ENCODE measurements at regions not wholly inside any gene's neighbourhood (a gene's known extent, or its start where the extent isn't known, plus 50 kb on each side); places are given as distances from the start of the nearest gene placed in this dataset.

DNA sequence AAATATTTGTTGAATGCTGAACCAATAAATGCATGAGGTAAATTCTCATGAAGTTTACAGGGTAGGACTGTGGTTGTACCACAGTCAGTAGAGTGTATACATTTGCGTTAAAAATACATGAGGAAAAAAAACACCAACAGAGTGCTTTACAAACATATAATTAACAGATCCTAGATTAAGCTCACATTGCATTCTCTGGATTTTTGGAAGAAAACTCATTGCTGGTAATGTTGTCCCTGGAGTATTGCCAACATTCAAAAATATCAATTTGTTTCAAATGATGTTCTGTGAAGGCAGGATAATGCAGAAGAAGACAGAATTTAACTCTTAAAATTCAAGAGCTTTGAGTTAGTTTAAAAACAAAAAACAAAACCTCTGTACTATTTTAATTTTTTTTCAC is 95.5 kb downstream of the MBL2 start:
- H3K27me3 ChIP-seq (ENCODE audit: control insufficient read depth, insufficient read depth, low read length): no peaks in the 10 kb centered on the region
- no peaks in the 10 kb centered on the region for H3K36me3 ChIP-seq (ENCODE audit: control insufficient read depth, insufficient read depth, low read length)
- H3K4me1 ChIP-seq (ENCODE audit: control insufficient read depth, insufficient read depth, low read length): peaks cover 3% of the 10 kb centered on the region
- H3K9me3 ChIP-seq (ENCODE audit: control insufficient read depth, low read depth, low read length): no peaks in the 10 kb centered on the region
- H3K27ac ChIP-seq (ENCODE audit: low read length): no peak overlapping the region
- DNase-seq: no peak
- WGBS (ENCODE audit: insufficient coverage, low lambda C conversion rate): 80% methylated on average over 1 of the region's 1 CpG
- H3K4me3 ChIP-seq (ENCODE audit: low read length): no peak overlapping the region

DNA sequence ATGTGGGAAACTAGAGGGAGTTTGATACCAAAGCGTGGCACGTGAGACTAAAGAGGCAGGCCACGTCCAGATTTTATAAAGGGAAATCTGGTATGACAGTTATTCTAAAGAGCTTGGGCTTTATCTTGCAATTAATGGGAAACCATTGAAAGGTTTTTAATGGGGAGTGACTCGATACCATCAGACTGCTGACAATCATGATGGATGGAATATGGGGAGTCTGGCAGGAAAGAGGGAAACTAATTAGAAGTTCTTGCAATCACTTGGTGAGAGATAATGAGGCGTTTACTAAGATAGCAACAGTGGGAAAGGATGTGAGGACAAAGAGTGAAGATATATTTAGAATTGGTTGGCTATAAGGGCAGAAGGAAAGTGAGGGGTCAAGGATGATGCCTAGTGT is 94.0 kb downstream of the MBL2 start:
- 38% methylated on average over 1 of the region's 5 CpGs for WGBS (ENCODE audit: insufficient coverage, low lambda C conversion rate)
- Histone ChIP-seq H3K4me3 (ENCODE audit: low read length) (no peak overlapping the region), H3K4me1 (ENCODE audit: control insufficient read depth, insufficient read depth, low read length) (peaks cover 5% of the 10 kb centered on the region), H3K9me3 (ENCODE audit: control insufficient read depth, low read depth, low read length) (no peaks in the 10 kb centered on the region), H3K27me3 (ENCODE audit: control insufficient read depth, insufficient read depth, low read length) (no peaks in the 10 kb centered on the region), H3K36me3 (ENCODE audit: control insufficient read depth, insufficient read depth, low read length) (no peaks in the 10 kb centered on the region), H3K27ac (ENCODE audit: low read length) (no peak overlapping the region)
- DNase-seq: no peak

DNA sequence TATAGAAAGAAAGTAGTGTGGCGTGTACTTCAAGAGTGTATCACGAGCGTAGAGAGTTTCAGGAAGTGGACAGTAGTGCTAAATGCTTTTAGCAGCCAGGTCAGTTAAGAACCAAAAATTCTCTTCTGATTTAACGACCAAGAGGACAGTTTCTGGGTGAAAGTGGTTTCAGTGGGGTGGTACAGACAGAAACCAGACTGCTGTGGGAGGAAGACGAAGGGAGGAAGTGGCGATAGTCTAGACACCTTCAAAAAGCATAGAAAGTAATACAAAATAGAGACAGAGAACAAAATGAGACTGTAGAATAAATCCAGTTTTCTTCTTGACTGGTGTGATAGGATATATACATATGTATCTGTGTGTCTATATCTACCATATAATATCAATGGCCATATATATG is 93.5 kb downstream of the MBL2 start:
- no peak for DNase-seq
- Histone ChIP-seq H3K4me1 (ENCODE audit: control insufficient read depth, insufficient read depth, low read length) (peaks cover 5% of the 10 kb centered on the region), H3K36me3 (ENCODE audit: control insufficient read depth, insufficient read depth, low read length) (no peaks in the 10 kb centered on the region), H3K27me3 (ENCODE audit: control insufficient read depth, insufficient read depth, low read length) (no peaks in the 10 kb centered on the region), H3K4me3 (ENCODE audit: low read length) (no peak overlapping the region), H3K9me3 (ENCODE audit: control insufficient read depth, low read depth, low read length) (no peaks in the 10 kb centered on the region), H3K27ac (ENCODE audit: low read length) (no peak overlapping the region)
- 87% methylated on average over 3 of the region's 6 CpGs for WGBS (ENCODE audit: insufficient coverage, low lambda C conversion rate)

DNA sequence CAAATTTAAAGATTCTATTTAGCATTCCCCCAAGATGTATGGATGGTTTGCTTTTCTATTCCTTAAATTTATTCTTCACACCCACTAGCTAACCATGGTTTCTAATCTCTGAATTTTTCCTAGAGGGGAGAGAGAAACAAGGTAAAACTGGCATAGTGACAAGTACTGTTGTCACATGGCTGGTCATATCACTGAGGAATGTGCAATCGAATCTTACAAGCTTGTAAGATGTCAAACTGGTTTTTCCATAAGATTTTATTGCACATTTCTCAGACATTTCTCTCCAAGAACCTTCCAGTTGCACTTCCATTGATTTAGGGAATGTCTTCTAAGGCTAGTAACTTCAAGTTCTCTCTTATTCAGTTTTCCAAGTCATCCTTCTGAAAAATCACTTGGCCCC is 89.8 kb downstream of the MBL2 start:
- Histone ChIP-seq H3K9me3 (ENCODE audit: control insufficient read depth, low read depth, low read length) (no peaks in the 10 kb centered on the region), H3K4me1 (ENCODE audit: control insufficient read depth, insufficient read depth, low read length) (peaks cover 5% of the 10 kb centered on the region), H3K27me3 (ENCODE audit: control insufficient read depth, insufficient read depth, low read length) (no peaks in the 10 kb centered on the region), H3K27ac (ENCODE audit: low read length) (no peak overlapping the region), H3K4me3 (ENCODE audit: low read length) (no peak overlapping the region), H3K36me3 (ENCODE audit: control insufficient read depth, insufficient read depth, low read length) (no peaks in the 10 kb centered on the region)
- WGBS (ENCODE audit: insufficient coverage, low lambda C conversion rate): no CpG with 5 or more reads among the region's 1 CpG
- peak; percentile 27 to 79 for DNase-seq

DNA sequence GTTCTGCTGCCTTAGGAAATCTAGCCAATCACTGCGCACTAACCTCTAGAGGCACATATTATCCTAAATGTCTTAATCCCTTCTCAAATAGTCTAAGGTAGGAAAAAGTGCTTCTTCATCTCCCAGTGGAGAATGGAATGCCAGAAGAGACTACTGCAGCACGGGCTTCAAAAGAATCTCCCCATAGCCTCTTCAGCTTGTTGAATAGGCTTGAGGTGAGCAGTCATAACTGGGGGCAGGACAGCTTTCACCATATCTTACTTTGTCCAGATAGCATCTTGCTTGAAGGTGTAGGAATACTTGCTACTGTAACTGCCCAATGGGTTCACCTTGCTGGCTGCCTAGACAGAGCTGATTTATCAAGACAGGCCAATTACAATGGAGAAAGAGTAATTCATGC is 88.8 kb downstream of the MBL2 start:
- no peak for DNase-seq
- Histone ChIP-seq H3K9me3 (ENCODE audit: control insufficient read depth, low read depth, low read length) (no peaks in the 10 kb centered on the region), H3K36me3 (ENCODE audit: control insufficient read depth, insufficient read depth, low read length) (no peaks in the 10 kb centered on the region), H3K4me3 (ENCODE audit: low read length) (no peak overlapping the region), H3K4me1 (ENCODE audit: control insufficient read depth, insufficient read depth, low read length) (peaks cover 5% of the 10 kb centered on the region), H3K27me3 (ENCODE audit: control insufficient read depth, insufficient read depth, low read length) (no peaks in the 10 kb centered on the region), H3K27ac (ENCODE audit: low read length) (no peak overlapping the region)
- no CpG with 5 or more reads among the region's 2 CpGs for WGBS (ENCODE audit: insufficient coverage, low lambda C conversion rate)

DNA sequence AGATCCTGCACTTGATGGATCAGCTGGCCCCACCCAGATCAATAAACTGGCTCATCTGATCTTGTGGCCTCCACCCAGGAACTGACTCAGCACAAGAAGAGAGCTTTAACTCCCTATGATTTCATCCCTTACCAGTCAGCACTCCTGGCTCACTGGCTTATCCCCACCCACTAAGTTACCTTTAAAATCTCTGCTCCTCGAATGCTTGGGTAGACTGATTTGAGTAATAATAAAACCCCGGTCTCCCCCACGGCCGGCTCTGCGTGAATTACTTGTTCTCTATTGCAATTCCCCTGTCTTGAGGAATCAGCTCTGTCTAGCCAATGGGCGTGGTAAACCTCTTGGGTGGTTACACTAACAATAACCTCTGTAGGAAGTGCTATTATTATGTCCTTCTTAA is 83.7 kb downstream of the MBL2 start:
- Histone ChIP-seq H3K4me3 (ENCODE audit: low read length) (no peak overlapping the region), H3K36me3 (ENCODE audit: control insufficient read depth, insufficient read depth, low read length) (no peaks in the 10 kb centered on the region), H3K9me3 (ENCODE audit: control insufficient read depth, low read depth, low read length) (no peaks in the 10 kb centered on the region), H3K27me3 (ENCODE audit: control insufficient read depth, insufficient read depth, low read length) (no peaks in the 10 kb centered on the region), H3K4me1 (ENCODE audit: control insufficient read depth, insufficient read depth, low read length) (no peaks in the 10 kb centered on the region), H3K27ac (ENCODE audit: low read length) (no peak overlapping the region)
- WGBS (ENCODE audit: insufficient coverage, low lambda C conversion rate): no CpG with 5 or more reads among the region's 6 CpGs
- DNase-seq: peak in 1 of 2 donors; percentile 48

DNA sequence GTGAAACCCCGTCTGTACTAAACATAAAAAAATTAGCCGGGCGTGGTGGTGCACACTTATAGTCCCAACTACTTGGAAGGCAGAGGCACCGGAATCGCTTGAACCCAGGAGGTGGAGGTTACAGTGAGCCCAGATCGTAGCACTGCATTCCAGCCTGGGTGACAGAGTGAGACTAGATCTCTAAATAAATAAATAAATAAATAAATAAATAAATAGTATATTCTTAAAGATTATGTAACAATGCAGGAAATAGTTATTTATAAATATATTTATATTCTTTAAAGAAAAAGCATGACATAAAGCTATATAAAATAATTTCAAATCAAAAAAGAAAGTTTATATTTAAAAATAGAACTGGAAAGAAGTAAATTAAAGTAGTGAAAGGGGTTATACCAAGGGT is 76.4 kb downstream of the MBL2 start:
- H3K9me3 ChIP-seq (ENCODE audit: control insufficient read depth, low read depth, low read length): no peaks in the 10 kb centered on the region
- H3K27me3 ChIP-seq (ENCODE audit: control insufficient read depth, insufficient read depth, low read length): no peaks in the 10 kb centered on the region
- DNase-seq: no peak
- H3K4me3 ChIP-seq (ENCODE audit: low read length): no peak overlapping the region
- H3K4me1 ChIP-seq (ENCODE audit: control insufficient read depth, insufficient read depth, low read length): no peaks in the 10 kb centered on the region
- H3K27ac ChIP-seq (ENCODE audit: low read length): no peak overlapping the region
- no CpG with 5 or more reads among the region's 6 CpGs for WGBS (ENCODE audit: insufficient coverage, low lambda C conversion rate)
- H3K36me3 ChIP-seq (ENCODE audit: control insufficient read depth, insufficient read depth, low read length): no peaks in the 10 kb centered on the region

DNA sequence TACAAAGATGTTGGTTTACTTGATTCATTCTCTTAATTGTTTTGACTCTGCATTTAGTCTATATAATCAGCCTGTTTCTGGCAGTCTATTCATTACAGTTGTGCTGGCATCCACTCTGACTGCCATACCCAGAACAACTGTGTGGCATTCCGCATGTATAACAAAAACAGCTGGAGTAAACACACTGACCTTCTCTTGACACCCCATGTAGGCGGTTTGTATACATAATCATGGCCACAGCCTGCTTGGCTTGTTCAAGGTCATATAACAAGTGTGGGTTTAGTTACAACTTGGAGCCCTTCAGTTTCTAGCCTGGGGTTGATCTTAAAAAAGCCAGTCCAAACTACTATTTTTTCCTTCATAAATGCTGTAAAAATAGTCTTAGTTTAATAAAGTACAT is 70.9 kb downstream of the MBL2 start:
- Histone ChIP-seq H3K27me3 (ENCODE audit: control insufficient read depth, insufficient read depth, low read length) (no peaks in the 10 kb centered on the region), H3K4me3 (ENCODE audit: low read length) (no peak overlapping the region), H3K9me3 (ENCODE audit: control insufficient read depth, low read depth, low read length) (no peaks in the 10 kb centered on the region), H3K27ac (ENCODE audit: low read length) (no peak overlapping the region), H3K36me3 (ENCODE audit: control insufficient read depth, insufficient read depth, low read length) (no peaks in the 10 kb centered on the region), H3K4me1 (ENCODE audit: control insufficient read depth, insufficient read depth, low read length) (no peaks in the 10 kb centered on the region)
- 40% methylated on average over 1 of the region's 2 CpGs for WGBS (ENCODE audit: insufficient coverage, low lambda C conversion rate)
- DNase-seq: no peak

DNA sequence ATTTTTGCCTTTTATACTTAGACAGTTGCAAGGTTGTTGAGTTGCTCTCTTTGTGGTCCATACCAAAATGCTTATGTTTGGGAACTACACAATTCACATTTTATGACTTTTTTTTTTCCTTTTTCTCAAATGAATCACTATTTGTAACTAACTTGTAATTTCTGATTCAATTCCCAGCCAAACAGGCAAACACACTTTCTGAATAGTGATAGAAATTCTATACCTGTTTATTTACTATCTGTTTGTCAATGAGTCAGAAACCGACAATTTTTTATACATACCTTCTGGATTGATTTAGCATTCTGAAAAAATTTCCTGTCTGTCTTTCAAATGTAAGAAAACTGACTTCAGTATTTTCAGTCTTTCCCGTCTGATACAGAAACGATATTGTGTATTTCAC is 69.1 kb downstream of the MBL2 start:
- H3K27ac ChIP-seq (ENCODE audit: low read length): no peak overlapping the region
- H3K4me3 ChIP-seq (ENCODE audit: low read length): no peak overlapping the region
- no peaks in the 10 kb centered on the region for H3K4me1 ChIP-seq (ENCODE audit: control insufficient read depth, insufficient read depth, low read length)
- H3K36me3 ChIP-seq (ENCODE audit: control insufficient read depth, insufficient read depth, low read length): no peaks in the 10 kb centered on the region
- no peaks in the 10 kb centered on the region for H3K9me3 ChIP-seq (ENCODE audit: control insufficient read depth, low read depth, low read length)
- 95% methylated on average over 3 of the region's 3 CpGs for WGBS (ENCODE audit: insufficient coverage, low lambda C conversion rate)
- DNase-seq: no peak
- H3K27me3 ChIP-seq (ENCODE audit: control insufficient read depth, insufficient read depth, low read length): no peaks in the 10 kb centered on the region

DNA sequence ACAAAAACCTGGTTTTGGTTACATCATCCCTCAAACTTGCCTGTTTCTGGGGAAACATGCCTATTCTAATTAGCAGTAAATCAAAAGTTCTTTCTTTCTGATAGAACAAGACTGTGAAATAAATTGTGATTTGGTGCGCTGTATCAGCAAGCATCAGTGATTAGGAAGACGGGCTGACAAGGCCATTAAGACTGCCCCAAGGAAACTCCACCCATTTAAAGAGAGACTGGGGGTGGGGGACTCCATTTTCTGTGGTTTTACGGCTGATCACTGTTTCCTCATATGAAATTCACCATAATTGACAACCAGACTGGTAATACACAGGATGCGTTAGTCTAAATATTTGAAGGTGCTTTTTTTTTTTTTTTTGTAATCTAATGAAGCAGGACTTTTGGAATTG is 68.7 kb downstream of the MBL2 start:
- 92% methylated on average over 2 of the region's 4 CpGs for WGBS (ENCODE audit: insufficient coverage, low lambda C conversion rate)

DNA sequence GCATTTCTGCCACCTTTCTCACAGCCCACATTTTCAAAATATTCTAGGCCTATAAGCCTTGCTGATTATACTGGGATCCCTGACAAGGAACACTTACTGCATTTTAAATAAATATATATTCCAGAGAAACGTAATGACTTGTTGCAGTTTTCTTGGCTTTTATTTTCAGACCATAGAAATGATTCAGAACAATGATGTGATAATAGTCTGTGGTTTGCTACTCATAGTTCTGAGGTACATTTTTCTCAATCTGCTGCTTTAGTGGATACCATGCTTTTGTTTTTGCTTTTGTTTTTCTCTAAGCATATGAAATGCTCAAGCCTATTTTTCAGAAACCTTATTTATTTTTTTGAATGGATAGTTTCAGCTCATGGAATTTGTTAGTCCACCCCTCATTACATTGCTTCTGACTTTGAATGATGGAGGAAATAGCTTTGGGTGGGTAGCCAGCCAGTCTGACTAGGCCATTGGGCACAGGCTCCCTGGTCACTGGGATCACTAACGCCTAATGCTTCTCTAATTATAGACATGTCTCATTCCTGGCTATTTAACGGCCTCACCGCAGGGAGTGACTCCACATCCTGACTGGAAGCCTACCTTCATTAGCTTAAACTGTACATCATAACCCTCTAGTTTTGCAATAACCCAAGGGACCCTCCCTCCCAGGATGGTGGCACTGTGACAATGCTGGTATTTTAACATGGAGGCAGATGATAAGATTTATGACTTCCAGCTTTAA is 66.1 kb downstream of the MBL2 start:
- H3K27me3 ChIP-seq (ENCODE audit: control insufficient read depth, insufficient read depth, low read length): no peaks in the 10 kb centered on the region
- no peaks in the 10 kb centered on the region for H3K36me3 ChIP-seq (ENCODE audit: control insufficient read depth, insufficient read depth, low read length)
- no peak for DNase-seq
- no CpG with 5 or more reads among the region's 4 CpGs for WGBS (ENCODE audit: insufficient coverage, low lambda C conversion rate)
- no peak overlapping the region for H3K27ac ChIP-seq (ENCODE audit: low read length)
- no peak overlapping the region for H3K4me3 ChIP-seq (ENCODE audit: low read length)
- H3K9me3 ChIP-seq (ENCODE audit: control insufficient read depth, low read depth, low read length): no peaks in the 10 kb centered on the region
- no peaks in the 10 kb centered on the region for H3K4me1 ChIP-seq (ENCODE audit: control insufficient read depth, insufficient read depth, low read length)

More for the DNA sequence above, 68.7 kb downstream of the MBL2 start:
- H3K9me3 ChIP-seq (ENCODE audit: control insufficient read depth, low read depth, low read length): no peaks in the 10 kb centered on the region
- no peak overlapping the region for H3K4me3 ChIP-seq (ENCODE audit: low read length)
- no peak for DNase-seq
- no peaks in the 10 kb centered on the region for H3K27me3 ChIP-seq (ENCODE audit: control insufficient read depth, insufficient read depth, low read length)
- H3K27ac ChIP-seq (ENCODE audit: low read length): no peak overlapping the region
- no peaks in the 10 kb centered on the region for H3K36me3 ChIP-seq (ENCODE audit: control insufficient read depth, insufficient read depth, low read length)
- no peaks in the 10 kb centered on the region for H3K4me1 ChIP-seq (ENCODE audit: control insufficient read depth, insufficient read depth, low read length)

All from large intestine (tissue), 3 donors.